ENCODE measurements at regions not wholly inside any gene's neighbourhood (a gene's known extent, or its start where the extent isn't known, plus 50 kb on each side); places are given as distances from the start of the nearest gene placed in this dataset.

GRCh38 chr6:91645811-91646210, 1058.9 kb upstream of the MAP3K7 start:
- TF ChIP-seq CTCF (IDR thresholded peaks at IDR 0.05; ENCODE audit: low read depth, low read length, missing input control) (no peak), YY1 (IDR thresholded peaks at IDR 0.05) (no peak), ATF3 (IDR thresholded peaks at IDR 0.05) (no peak), RAD21 (IDR thresholded peaks at IDR 0.05) (no peak), REST (IDR thresholded peaks at IDR 0.05) (no peak), MAX (IDR thresholded peaks at IDR 0.05) (no peak), NR2F2 (IDR thresholded peaks at IDR 0.05) (no peak), SP1 (IDR thresholded peaks at IDR 0.05) (no peak), JUND (IDR thresholded peaks at IDR 0.05) (no peak), GABPA (IDR thresholded peaks at IDR 0.05 in 1 of 2, conservative IDR thresholded peaks at IDR 0.05 in 1 of 2) (no peak), TAF1 (conservative IDR thresholded peaks at IDR 0.05) (no peak)

Data from liver (tissue), 3 donors.